Colonic mucosa (tissue), 4 donors: ENCODE measurements at regions not wholly inside any gene's neighbourhood (a gene's known extent, or its start where the extent isn't known, plus 50 kb on each side); places are given as distances from the start of the nearest gene placed in this dataset.
"Not testable (repeated sequence)": the region's sequence is repeated elsewhere in the genome, so short reads cannot be mapped to it uniquely, and the experiment has no call there.

ENCODE experiments used
- DNase-seq: peaks from one replicate; pipeline ENCODE4 v3.0.0-alpha.2; 2020
- H3K27ac ChIP-seq: fragments of 200-600 bp; one replicate; pipeline ENCODE4 v1.8.0; 2021
- H3K27me3 ChIP-seq: fragments of 200-600 bp; one replicate; pipeline ENCODE4 v1.8.0; 2021
- H3K36me3 ChIP-seq: fragments of 200-600 bp; one replicate; pipeline ENCODE4 v1.8.0; 2021
- H3K4me1 ChIP-seq: fragments of 200-600 bp; one replicate; pipeline ENCODE4 v1.8.0; 2021; ENCODE audit warnings: mild to moderate bottlenecking
- H3K4me3 ChIP-seq: fragments of 200-600 bp; one replicate; pipeline ENCODE4 v1.8.0; 2021
- H3K9ac ChIP-seq, 2 donors: one replicate each; pipeline ENCODE4 v1.7.0; 2013; ENCODE audit warnings: control low read depth in 2 of 2, low read depth in 2 of 2, low read length in 2 of 2
- H3K9me3 ChIP-seq: fragments of 200-600 bp; one replicate; pipeline ENCODE4 v1.8.0; 2021
- intact Hi-C: fragments of 100-400 bp; cut with DNase I; formaldehyde crosslinking; loops from one replicate; pipeline ENCODE4 v1.14.1; 2022
- TF ChIP-seq, protein P1 (sequence below): fragments of 200-600 bp; IDR thresholded peaks from one replicate; pipeline ENCODE4 v1.8.0; 2022; ENCODE audit warnings: antibody characterized with exemption, mild to moderate bottlenecking
- donor health status: healthy.
- donor health status: DM: no; HTN: no; CAD: no.
- donor health status: DM: no; HTN: no; CAD: no.

DNA sequence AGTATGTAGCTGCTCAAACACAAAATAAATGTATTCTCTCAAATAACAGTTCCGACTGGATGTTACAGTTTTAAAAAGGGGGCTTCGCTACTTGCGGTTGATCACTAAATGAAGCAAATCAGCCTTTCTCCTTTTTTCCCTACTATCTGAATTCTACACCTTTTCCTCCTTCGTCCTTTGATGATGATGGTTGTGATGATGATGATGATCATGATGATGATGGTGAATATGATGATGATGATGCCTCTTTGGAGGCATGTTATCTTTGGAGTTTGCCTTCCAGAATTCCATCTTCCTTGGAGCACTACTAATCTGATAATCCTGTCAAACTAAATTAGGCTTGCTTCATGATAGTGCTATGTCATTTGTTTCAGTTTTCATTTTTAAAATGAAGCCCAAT lies 1073.3 kb downstream of the SOCS6 start:
- H3K27me3 ChIP-seq: no peaks in the 10 kb centered on the region
- H3K27ac ChIP-seq: no peak overlapping the region
- DNase-seq: no peak
- intact Hi-C loops: no loop called here
- H3K4me1 ChIP-seq: no peaks in the 10 kb centered on the region
- TF ChIP-seq, protein P1, sequence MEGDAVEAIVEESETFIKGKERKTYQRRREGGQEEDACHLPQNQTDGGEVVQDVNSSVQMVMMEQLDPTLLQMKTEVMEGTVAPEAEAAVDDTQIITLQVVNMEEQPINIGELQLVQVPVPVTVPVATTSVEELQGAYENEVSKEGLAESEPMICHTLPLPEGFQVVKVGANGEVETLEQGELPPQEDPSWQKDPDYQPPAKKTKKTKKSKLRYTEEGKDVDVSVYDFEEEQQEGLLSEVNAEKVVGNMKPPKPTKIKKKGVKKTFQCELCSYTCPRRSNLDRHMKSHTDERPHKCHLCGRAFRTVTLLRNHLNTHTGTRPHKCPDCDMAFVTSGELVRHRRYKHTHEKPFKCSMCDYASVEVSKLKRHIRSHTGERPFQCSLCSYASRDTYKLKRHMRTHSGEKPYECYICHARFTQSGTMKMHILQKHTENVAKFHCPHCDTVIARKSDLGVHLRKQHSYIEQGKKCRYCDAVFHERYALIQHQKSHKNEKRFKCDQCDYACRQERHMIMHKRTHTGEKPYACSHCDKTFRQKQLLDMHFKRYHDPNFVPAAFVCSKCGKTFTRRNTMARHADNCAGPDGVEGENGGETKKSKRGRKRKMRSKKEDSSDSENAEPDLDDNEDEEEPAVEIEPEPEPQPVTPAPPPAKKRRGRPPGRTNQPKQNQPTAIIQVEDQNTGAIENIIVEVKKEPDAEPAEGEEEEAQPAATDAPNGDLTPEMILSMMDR: no peak
- no peak overlapping the region for H3K9ac ChIP-seq
- no peaks in the 10 kb centered on the region for H3K9me3 ChIP-seq
- H3K36me3 ChIP-seq: no peaks in the 10 kb centered on the region
- H3K4me3 ChIP-seq: no peak overlapping the region

DNA sequence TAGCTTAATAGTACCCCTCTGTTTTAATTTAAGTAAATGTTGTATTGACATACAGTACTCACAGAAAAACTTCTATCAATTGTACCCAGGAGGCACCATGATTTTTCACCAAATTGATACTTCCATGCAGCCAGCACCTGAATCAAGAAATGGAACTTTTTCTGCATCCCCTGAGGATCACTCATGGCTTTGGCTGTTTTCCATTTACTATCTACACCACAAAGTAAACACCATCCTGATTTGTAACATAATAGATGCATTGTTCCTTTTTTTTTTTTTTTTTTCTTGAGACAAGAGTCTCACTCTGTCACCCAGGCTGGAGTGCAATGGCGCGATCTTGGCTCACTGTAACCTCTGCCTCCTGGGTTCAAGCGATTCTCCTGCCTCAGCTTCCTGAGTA lies 1066.8 kb downstream of the SOCS6 start:
- intact Hi-C loops, H3K27me3 ChIP-seq, H3K4me3 ChIP-seq, H3K9ac ChIP-seq, H3K4me1 ChIP-seq, DNase-seq, H3K27ac ChIP-seq, H3K36me3 ChIP-seq, H3K9me3 ChIP-seq: not testable (repeated sequence)

DNA sequence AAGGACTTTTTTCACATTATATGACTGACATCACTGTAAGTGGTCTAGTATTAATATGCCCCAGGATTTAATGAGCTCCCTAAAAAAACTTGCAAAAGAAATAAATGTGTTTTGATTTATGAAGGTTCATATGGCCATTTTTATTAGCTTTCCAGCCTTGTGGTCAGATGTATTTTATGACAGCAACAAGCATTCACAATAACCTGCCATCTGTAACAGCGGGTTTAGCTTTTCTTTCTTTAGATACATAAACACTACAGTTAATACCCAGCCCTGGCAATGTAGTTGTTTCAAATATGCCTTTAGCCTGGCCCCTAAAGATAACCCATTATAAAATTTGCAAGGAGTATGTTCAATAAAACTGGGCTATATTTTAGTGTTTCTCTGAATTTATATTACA lies 1063.8 kb downstream of the SOCS6 start:
- DNase-seq: no peak
- H3K9me3 ChIP-seq: no peaks in the 10 kb centered on the region
- H3K36me3 ChIP-seq: no peaks in the 10 kb centered on the region
- intact Hi-C loops: no loop called here
- no peak overlapping the region for H3K4me3 ChIP-seq
- H3K9ac ChIP-seq: no peak overlapping the region
- TF ChIP-seq, protein P1: no peak
- H3K27me3 ChIP-seq: no peaks in the 10 kb centered on the region
- H3K4me1 ChIP-seq: no peaks in the 10 kb centered on the region
- no peak overlapping the region for H3K27ac ChIP-seq

DNA sequence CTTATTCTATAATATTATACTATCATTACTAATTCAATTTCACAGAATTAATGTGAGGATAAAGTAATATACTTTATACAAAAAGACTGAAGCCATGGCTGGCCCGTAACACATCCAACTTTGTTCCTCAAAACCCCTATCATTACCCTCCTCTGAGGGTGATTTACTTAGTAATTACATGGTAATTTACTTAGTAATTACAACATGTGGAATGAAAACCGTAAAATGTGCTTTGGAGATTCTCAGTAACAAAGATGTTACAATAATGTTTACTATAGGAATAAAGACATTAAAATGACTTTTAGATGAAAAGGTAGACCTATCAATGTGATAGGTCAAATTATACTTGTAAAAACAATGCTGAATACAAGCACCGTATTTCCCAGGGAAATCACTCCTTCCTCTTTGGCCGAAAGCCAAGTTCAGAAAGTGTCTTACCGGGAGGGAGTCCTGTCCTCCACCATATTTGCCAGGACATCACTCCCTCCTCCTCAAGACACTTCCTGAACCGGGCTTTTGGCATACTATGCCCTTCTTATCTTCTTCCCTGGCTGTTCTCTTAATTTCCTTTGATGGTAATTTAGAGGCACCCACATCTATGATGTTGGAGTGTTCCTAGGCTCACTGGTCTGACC lies 1047.8 kb downstream of the SOCS6 start:
- Histone ChIP-seq H3K27ac (no peak overlapping the region), H3K36me3 (no peaks in the 10 kb centered on the region), H3K4me1 (no peaks in the 10 kb centered on the region), H3K9ac (no peak overlapping the region), H3K27me3 (no peaks in the 10 kb centered on the region), H3K4me3 (no peak overlapping the region), H3K9me3 (no peaks in the 10 kb centered on the region)
- intact Hi-C loops: no loop called here
- no peak for DNase-seq
- TF ChIP-seq, protein P1: no peak

DNA sequence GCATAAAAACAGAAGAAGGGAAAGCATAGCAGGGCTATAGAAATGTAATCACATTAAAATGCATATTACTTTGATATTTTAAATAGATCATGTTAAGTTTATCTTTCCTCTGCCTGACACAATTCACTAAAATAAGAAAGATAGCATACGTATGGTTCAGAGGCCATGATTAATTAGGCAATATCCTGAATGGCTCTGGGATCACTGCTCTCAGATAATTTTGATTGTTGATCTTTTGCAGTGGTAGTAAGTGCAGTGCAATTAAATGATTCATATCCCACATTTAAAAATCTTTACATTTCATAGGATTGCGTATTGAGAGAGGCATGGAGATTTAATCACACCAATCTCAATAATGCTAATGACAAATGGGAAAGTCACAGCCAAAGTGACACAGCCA lies 1040.7 kb downstream of the SOCS6 start:
- no peak overlapping the region for H3K27ac ChIP-seq
- H3K4me1 ChIP-seq: no peaks in the 10 kb centered on the region
- H3K36me3 ChIP-seq: no peaks in the 10 kb centered on the region
- H3K27me3 ChIP-seq: no peaks in the 10 kb centered on the region
- DNase-seq: no peak
- TF ChIP-seq, protein P1: no peak
- no peak overlapping the region for H3K4me3 ChIP-seq
- no peak overlapping the region for H3K9ac ChIP-seq
- intact Hi-C loops: no loop called here
- H3K9me3 ChIP-seq: no peaks in the 10 kb centered on the region

DNA sequence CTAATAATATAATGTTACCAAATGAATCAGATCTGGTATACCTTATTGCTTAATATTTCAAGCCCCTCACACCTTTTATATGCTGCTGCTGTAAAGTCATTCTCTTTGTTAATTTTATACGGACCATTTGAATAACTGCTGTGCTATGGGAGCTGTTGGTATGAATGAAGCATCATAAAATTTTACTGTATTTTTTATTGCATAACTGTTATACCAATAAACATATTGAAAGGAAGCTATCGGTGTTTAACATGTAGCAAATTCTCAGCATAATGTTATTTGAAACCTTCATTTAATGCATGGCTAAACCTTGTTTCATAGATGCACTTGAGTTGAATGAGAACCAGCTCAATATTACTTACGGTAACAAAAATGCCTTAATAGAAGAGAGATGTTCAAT lies 1040.3 kb downstream of the SOCS6 start:
- Histone ChIP-seq H3K4me3 (no peak overlapping the region), H3K36me3 (no peaks in the 10 kb centered on the region), H3K27ac (no peak overlapping the region), H3K9me3 (no peaks in the 10 kb centered on the region), H3K4me1 (no peaks in the 10 kb centered on the region), H3K9ac (no peak overlapping the region), H3K27me3 (no peaks in the 10 kb centered on the region)
- no peak for DNase-seq
- TF ChIP-seq, protein P1: no peak
- intact Hi-C loops: no loop called here
